ENCODE measurements at regions not wholly inside any gene's neighbourhood (a gene's known extent, or its start where the extent isn't known, plus 50 kb on each side); places are given as distances from the start of the nearest gene placed in this dataset.

DNA sequence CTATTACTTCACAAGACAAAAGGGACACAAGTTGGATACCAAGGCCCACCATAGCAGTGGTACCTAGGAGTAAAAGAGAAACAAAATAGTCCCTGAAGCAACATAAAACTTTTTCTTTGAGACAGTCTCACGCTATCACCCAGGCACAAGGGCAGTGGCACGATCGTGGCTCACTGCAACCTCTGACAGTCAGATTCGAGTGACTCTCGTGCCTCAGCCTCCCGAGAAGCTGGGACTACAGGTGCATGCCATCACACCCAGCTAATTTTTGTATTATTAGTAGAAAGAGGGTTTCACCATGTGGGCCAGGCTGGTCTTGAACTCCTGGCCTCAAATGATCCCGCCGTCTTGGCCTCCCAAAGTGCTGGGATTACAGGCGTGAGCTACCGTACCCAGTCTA is 59.0 kb upstream of the KCNMA1 start:
- H3K4me3 ChIP-seq, result no peak overlapping the region
- peaks cover 0 to 4% (median 0%) of the 10 kb centered on the region in 11 experiments; a peak in 1 of 22 replicates for H3K9me3 ChIP-seq (replicated peaks in 1 of 11)
- H3K36me3 ChIP-seq, result no peaks in the 10 kb centered on the region

DNA sequence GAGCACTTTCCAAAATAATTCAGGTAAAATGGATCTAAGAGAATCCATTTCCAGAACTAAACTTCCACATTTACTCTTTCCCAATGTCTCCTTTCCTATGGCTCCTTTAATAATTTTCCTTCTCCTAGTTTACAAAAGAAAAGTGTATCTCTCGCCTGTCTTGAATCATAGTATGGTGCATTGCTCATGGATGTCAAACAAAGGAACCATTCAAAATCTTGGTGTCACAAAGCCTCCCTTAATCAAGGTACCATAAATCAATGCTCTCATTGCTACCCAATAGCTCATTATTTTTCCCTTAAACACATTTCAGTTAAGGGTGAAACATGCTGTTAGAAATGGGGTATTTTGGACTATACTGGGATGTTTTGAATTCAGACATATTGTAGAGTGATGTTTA is 57.6 kb upstream of the KCNMA1 start:
- peaks cover 5 to 22% (median 7%) of the 10 kb centered on the region in 10 experiments; a peak in 17 of 20 replicates for H3K4me1 ChIP-seq
- H3K4me3 ChIP-seq, result no peak overlapping the region
- no peak overlapping the region for H3K9ac ChIP-seq
- H3K36me3 ChIP-seq, result no peaks in the 10 kb centered on the region
- H3K9me3 ChIP-seq (replicated peaks in 1 of 11), result peaks cover 0 to 6% (median 0%) of the 10 kb centered on the region in 11 experiments; a peak in 1 of 22 replicates
- H4K20me1 ChIP-seq, result no peaks in the 10 kb centered on the region
- no peak for TF ChIP-seq Cebpa-rat (IDR thresholded peaks at IDR 0.05)
- no peak overlapping the region for H3K27ac ChIP-seq
- H3K27me3 ChIP-seq, result no peaks in the 10 kb centered on the region
- no peak overlapping the region for H3K4me2 ChIP-seq

More for the DNA sequence above, 59.0 kb upstream of the KCNMA1 start:
- peaks cover 5 to 22% (median 7%) of the 10 kb centered on the region in 10 experiments; a peak in 17 of 20 replicates for H3K4me1 ChIP-seq
- H3K27me3 ChIP-seq, result no peaks in the 10 kb centered on the region
- no peak overlapping the region for H3K27ac ChIP-seq
- no peak overlapping the region for H3K9ac ChIP-seq
- no peak for TF ChIP-seq Cebpa-rat (IDR thresholded peaks at IDR 0.05)
- no peaks in the 10 kb centered on the region for H4K20me1 ChIP-seq
- H3K4me2 ChIP-seq, result no peak overlapping the region

GRCh38 chr10:77692782-77693181 is 55.2 kb upstream of the KCNMA1 start:
- Histone ChIP-seq H3K9me3 (replicated peaks in 1 of 11) (peaks cover 0 to 6% (median 0%) of the 10 kb centered on the region in 11 experiments; a peak in 1 of 22 replicates), H3K36me3 (no peaks in the 10 kb centered on the region), H3K4me3 (no peak overlapping the region), H4K20me1 (no peaks in the 10 kb centered on the region), H3K9ac (no peak overlapping the region), H3K4me1 (peaks cover 0 to 7% (median 0%) of the 10 kb centered on the region in 10 experiments; a peak in 7 of 20 replicates), H3K27ac (no peak overlapping the region), H3K4me2 (no peak overlapping the region), H3K27me3 (no peaks in the 10 kb centered on the region)
- TF ChIP-seq Cebpa-rat (IDR thresholded peaks at IDR 0.05), result no peak

- no peak overlapping the region for H3K27ac ChIP-seq
- no peak for TF ChIP-seq Cebpa-rat (IDR thresholded peaks at IDR 0.05)
- H3K4me2 ChIP-seq, result no peak overlapping the region
- H3K27me3 ChIP-seq, result no peaks in the 10 kb centered on the region
- H3K4me3 ChIP-seq, result no peak overlapping the region
- H3K4me1 ChIP-seq, result no peaks in the 10 kb centered on the region
- H3K9ac ChIP-seq, result no peak overlapping the region
- peaks cover 0 to 6% (median 0%) of the 10 kb centered on the region in 11 experiments; a peak in 1 of 22 replicates for H3K9me3 ChIP-seq (replicated peaks in 1 of 11)
- H4K20me1 ChIP-seq, result no peaks in the 10 kb centered on the region
- H3K36me3 ChIP-seq, result no peaks in the 10 kb centered on the region
These were observed 51.7 kb upstream of the KCNMA1 start for GRCh38 chr10:77689339-77689738.

DNA sequence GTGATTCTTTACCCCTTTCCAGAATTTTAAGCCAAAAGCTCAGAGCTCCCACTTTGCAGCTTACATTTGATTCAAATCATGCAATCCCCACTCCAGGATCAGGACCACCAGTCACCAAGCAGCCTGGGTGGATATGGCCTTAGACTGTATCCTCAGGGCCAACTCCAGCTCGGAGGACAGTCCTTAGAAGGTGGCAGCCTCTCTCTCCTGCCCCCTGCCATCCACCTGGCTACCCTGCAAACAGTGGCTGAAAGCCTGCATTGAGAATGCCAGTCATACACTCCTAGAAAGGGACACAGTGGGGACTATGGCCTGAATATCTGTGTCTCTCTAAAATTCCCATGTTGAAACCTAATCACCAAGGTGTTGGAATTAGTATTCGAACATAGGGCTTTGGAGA is 50.0 kb upstream of the KCNMA1 start:
- no peaks in the 10 kb centered on the region for H3K36me3 ChIP-seq
- no peak overlapping the region for H3K4me3 ChIP-seq
- no peak overlapping the region for H3K27ac ChIP-seq
- H3K9ac ChIP-seq, result no peak overlapping the region
- peaks cover 0 to 6% (median 0%) of the 10 kb centered on the region in 11 experiments; a peak in 1 of 22 replicates for H3K9me3 ChIP-seq (replicated peaks in 1 of 11)
- H4K20me1 ChIP-seq, result no peaks in the 10 kb centered on the region
- H3K4me1 ChIP-seq, result no peaks in the 10 kb centered on the region
- H3K4me2 ChIP-seq, result no peak overlapping the region
- TF ChIP-seq Cebpa-rat (IDR thresholded peaks at IDR 0.05), result no peak
- H3K27me3 ChIP-seq, result no peaks in the 10 kb centered on the region
